Prostate gland (tissue), 2 donors: ENCODE measurements at regions not wholly inside any gene's neighbourhood (a gene's known extent, or its start where the extent isn't known, plus 50 kb on each side); places are given as distances from the start of the nearest gene placed in this dataset.

ENCODE experiments used
- DNase-seq: peaks from one replicate; pipeline ENCODE4 v3.0.0-alpha.2; 2019; ENCODE audit warnings: low spot score
- H3K27ac ChIP-seq, 2 donors: fragments of 200-600 bp; sonication (generic); 2 replicates each; pipeline ENCODE4 v1.5.1; 2017 to 2019
- H3K27me3 ChIP-seq: fragments of 200-600 bp; sonication (generic); replicated peaks from 2 replicates; pipeline ENCODE4 v1.5.1; 2019; ENCODE audit not compliant: insufficient read depth
- H3K36me3 ChIP-seq, 2 donors: fragments of 200-600 bp; sonication (generic); 1 replicate in 1 of 2; 2 replicates in 1 of 2; pipeline versions ENCODE4 v1.5.1 to v1.8.1; 2017 to 2019
- H3K4me1 ChIP-seq: fragments of 200-600 bp; sonication (generic); replicated peaks from 2 replicates; pipeline ENCODE4 v1.5.1; 2019
- H3K4me3 ChIP-seq, 2 donors: fragments of 200-600 bp; sonication (generic); 2 replicates each; pipeline ENCODE4 v1.5.1; 2017 to 2019
- H3K9me3 ChIP-seq: fragments of 200-600 bp; sonication (generic); 2 replicates; pipeline ENCODE4 v1.5.1; 2017
- POLR2A ChIP-seq: fragments of 450-650 bp; IDR thresholded peaks from one replicate; pipeline ENCODE4 v1.6.1; 2016; ENCODE audit warnings: antibody characterized with exemption, mild to moderate bottlenecking
- POLR2AphosphoS5 ChIP-seq: sonication (generic); formaldehyde crosslinking; IDR thresholded peaks from one replicate; pipeline ENCODE4 v1.6.1; 2017; ENCODE audit warnings: antibody characterized with exemption
- WGBS: methylation state at CpG from one replicate; pipeline ENCODE4 v1.1.5; 2018; 5-methylcytosine and 5-hydroxymethylcytosine counted together
- intact Hi-C: fragments of 100-400 bp; cut with DNase I; formaldehyde crosslinking; loops from one replicate; pipeline ENCODE4 v1.14.2; 2022
- TF ChIP-seq, protein P1 (sequence below), 4 experiments: fragments of 200-600 bp in 2 of 4; fragments of 450-650 bp in 2 of 4; sonication (generic) in 2 of 4; IDR thresholded peaks; 1 replicate in 3 of 4; 2 replicates in 1 of 4; pipeline ENCODE4 v1.5.1; 2016 to 2019; ENCODE audit warnings: antibody characterized with exemption in 4 of 4, mild to moderate bottlenecking in 2 of 4, moderate library complexity in 2 of 4

DNA sequence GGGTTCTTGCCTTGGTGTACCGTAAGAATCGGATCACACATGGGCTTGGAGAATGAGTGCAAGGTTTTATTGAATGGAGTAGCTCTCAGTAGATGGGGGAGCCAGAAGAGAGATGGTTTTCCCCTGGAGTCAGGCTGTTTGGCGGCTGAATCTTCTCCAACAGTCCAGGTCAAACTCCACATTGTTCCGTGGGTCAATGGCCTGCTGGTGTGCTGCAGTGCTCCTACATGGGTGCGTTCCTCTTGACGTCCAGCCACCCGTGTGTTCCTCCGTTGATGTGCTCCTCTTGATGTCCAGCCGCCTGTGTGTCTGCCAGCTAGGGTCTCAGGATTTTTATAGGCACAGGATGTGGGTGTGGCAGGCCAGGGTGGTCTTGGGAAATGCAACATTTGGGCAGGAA lies 69.3 kb upstream of the AGBL1 start:
- H3K4me3 ChIP-seq: no peak overlapping the region
- no peak for TF ChIP-seq POLR2A
- no peaks in the 10 kb centered on the region for H3K9me3 ChIP-seq
- DNase-seq: no peak
- 94% methylated on average over 8 of the region's 9 CpGs for WGBS
- intact Hi-C loops: no loop called here
- no peaks in the 10 kb centered on the region for H3K4me1 ChIP-seq
- no peaks in the 10 kb centered on the region for H3K27me3 ChIP-seq
- no peaks in the 10 kb centered on the region for H3K36me3 ChIP-seq
- H3K27ac ChIP-seq: no peak overlapping the region

DNA sequence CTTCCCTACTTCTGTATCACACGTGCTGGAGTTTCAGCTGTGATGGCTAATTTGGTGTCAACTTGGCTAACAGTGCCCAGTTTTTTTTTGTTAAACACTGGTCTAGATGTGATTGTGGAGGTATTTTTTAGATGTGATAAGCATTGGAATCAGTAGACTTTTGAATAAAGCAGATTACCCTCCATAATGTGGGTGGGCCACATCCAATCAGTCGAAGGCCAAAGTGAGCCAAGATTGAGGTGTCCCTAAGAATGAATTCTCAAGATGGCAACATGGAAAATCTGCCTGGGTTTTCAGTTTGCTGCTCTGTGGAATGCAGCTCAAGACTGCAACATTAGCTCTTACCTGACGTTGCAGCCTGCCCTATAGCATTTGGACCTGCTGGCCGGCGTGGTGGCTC lies 68.8 kb upstream of the AGBL1 start:
- H3K36me3 ChIP-seq: no peaks in the 10 kb centered on the region
- DNase-seq: no peak
- intact Hi-C loops: no loop called here
- no peak overlapping the region for H3K27ac ChIP-seq
- no peaks in the 10 kb centered on the region for H3K9me3 ChIP-seq
- TF ChIP-seq POLR2AphosphoS5 (no peak), POLR2A (no peak)
- TF ChIP-seq, protein P1, sequence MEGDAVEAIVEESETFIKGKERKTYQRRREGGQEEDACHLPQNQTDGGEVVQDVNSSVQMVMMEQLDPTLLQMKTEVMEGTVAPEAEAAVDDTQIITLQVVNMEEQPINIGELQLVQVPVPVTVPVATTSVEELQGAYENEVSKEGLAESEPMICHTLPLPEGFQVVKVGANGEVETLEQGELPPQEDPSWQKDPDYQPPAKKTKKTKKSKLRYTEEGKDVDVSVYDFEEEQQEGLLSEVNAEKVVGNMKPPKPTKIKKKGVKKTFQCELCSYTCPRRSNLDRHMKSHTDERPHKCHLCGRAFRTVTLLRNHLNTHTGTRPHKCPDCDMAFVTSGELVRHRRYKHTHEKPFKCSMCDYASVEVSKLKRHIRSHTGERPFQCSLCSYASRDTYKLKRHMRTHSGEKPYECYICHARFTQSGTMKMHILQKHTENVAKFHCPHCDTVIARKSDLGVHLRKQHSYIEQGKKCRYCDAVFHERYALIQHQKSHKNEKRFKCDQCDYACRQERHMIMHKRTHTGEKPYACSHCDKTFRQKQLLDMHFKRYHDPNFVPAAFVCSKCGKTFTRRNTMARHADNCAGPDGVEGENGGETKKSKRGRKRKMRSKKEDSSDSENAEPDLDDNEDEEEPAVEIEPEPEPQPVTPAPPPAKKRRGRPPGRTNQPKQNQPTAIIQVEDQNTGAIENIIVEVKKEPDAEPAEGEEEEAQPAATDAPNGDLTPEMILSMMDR (IDR thresholded peaks at IDR 0.05): no peak
- 81% methylated on average over 5 of the region's 5 CpGs for WGBS
- no peaks in the 10 kb centered on the region for H3K27me3 ChIP-seq
- no peaks in the 10 kb centered on the region for H3K4me1 ChIP-seq
- H3K4me3 ChIP-seq: no peak overlapping the region

DNA sequence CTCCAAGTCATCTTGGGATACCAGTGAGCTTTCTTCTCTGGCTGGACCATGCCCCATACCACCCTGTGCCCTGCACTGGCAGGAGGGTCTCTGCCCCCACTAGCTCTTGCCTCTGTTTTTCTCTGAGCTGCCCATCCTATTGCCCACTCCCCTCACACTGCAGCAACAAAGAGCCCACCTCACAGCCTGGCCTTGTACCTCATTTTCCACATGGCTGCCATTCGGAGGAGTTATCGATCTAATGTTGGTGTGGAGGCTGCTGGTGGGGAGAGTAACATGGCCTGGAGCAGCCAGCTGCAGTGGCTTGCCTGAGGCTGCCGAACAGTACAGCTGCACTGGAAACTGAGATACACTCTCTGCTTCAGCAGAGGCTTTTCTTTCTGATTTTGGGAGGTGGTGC lies 65.7 kb upstream of the AGBL1 start:
- no peaks in the 10 kb centered on the region for H3K4me1 ChIP-seq
- H3K27me3 ChIP-seq: no peaks in the 10 kb centered on the region
- no peaks in the 10 kb centered on the region for H3K9me3 ChIP-seq
- no peak overlapping the region for H3K27ac ChIP-seq
- no peaks in the 10 kb centered on the region for H3K36me3 ChIP-seq
- no peak overlapping the region for H3K4me3 ChIP-seq
- WGBS: 54% methylated on average over 3 of the region's 3 CpGs
- intact Hi-C loops: no loop called here
- TF ChIP-seq POLR2AphosphoS5 (no peak), POLR2A (no peak)
- TF ChIP-seq, protein P1 (IDR thresholded peaks at IDR 0.05): no peak
- no peak for DNase-seq

DNA sequence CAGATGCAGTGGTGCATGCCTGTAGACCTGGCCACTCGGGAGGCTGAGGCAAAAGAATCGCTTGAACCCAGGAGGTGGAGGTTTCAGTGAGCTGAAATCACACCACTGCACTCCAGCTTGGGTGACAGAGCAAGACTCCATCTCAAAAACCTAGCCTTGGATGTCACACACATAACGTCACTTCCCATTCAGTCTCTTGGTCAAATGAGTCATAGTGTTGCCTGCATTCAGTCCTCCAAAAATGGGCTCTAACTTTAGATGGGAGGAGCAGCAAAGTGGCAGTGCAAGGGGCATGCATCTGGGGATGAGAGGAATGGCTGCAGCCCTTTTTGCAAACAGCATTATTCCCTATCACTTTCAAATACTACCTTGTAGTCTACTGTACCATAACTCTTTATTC lies 62.9 kb upstream of the AGBL1 start:
- TF ChIP-seq POLR2AphosphoS5 (no peak), POLR2A (no peak)
- TF ChIP-seq, protein P1 (IDR thresholded peaks at IDR 0.05): no peak
- Histone ChIP-seq H3K27me3 (no peaks in the 10 kb centered on the region), H3K4me1 (no peaks in the 10 kb centered on the region), H3K36me3 (no peaks in the 10 kb centered on the region), H3K27ac (no peak overlapping the region), H3K4me3 (no peak overlapping the region), H3K9me3 (no peaks in the 10 kb centered on the region)
- intact Hi-C loops: no loop called here
- no peak for DNase-seq
- 83% methylated on average over 2 of the region's 3 CpGs for WGBS

DNA sequence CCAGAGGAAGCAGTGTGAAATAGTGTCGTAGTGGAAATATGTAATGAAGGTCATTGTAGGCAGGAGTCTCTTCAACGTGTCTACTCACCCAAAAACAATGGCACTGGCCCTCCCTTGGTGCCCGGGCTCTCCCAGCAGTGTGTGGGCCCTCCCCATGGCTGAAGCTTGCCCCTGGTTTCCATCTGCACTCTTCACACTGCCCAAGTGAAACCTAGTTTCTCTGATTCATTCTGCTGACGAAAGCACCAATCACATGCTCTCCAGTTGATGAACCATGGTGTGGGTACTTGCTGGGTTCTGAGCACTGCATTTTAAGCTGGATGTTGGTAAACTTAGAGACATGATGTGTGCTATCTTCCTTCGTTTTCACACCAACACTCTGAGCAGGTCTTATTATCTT lies 61.0 kb upstream of the AGBL1 start:
- no peaks in the 10 kb centered on the region for H3K36me3 ChIP-seq
- WGBS: 89% methylated on average over 5 of the region's 5 CpGs
- no peak for DNase-seq
- no peak overlapping the region for H3K4me3 ChIP-seq
- TF ChIP-seq, protein P1 (IDR thresholded peaks at IDR 0.05): no peak
- no peak for TF ChIP-seq POLR2A
- TF ChIP-seq POLR2AphosphoS5: no peak
- no peak overlapping the region for H3K27ac ChIP-seq
- H3K4me1 ChIP-seq: no peaks in the 10 kb centered on the region
- H3K27me3 ChIP-seq: no peaks in the 10 kb centered on the region
- no peaks in the 10 kb centered on the region for H3K9me3 ChIP-seq
- intact Hi-C loops: no loop called here
